Mammary epithelial cell (primary cell): ENCODE measurements at regions not wholly inside any gene's neighbourhood (a gene's known extent, or its start where the extent isn't known, plus 50 kb on each side); places are given as distances from the start of the nearest gene placed in this dataset.

ENCODE experiments used
- EZH2 ChIP-seq: IDR thresholded peaks from 2 replicates; pipeline ENCODE4 v1.6.1; 2012; ENCODE audit warnings: low read length, inconsistent platforms, borderline replicate concordance
- TF ChIP-seq, protein P1 (sequence below), 2 donors: IDR thresholded peaks in 1 of 2; conservative IDR thresholded peaks in 1 of 2; 2 replicates each; pipeline ENCODE4 v1.5.1; 2011 to 2012; ENCODE audit warnings: inconsistent platforms in 2 of 2, low read length in 2 of 2, mild to moderate bottlenecking in 2 of 2, control low read depth in 1 of 2, low read depth in 1 of 2; ENCODE audit not compliant: insufficient read depth in 1 of 2; ENCODE audit errors: extremely low read depth in 1 of 2

GRCh38 chr9:106451223-106451622, 411.7 kb upstream of the ZNF462 start:
- TF ChIP-seq, protein P1, sequence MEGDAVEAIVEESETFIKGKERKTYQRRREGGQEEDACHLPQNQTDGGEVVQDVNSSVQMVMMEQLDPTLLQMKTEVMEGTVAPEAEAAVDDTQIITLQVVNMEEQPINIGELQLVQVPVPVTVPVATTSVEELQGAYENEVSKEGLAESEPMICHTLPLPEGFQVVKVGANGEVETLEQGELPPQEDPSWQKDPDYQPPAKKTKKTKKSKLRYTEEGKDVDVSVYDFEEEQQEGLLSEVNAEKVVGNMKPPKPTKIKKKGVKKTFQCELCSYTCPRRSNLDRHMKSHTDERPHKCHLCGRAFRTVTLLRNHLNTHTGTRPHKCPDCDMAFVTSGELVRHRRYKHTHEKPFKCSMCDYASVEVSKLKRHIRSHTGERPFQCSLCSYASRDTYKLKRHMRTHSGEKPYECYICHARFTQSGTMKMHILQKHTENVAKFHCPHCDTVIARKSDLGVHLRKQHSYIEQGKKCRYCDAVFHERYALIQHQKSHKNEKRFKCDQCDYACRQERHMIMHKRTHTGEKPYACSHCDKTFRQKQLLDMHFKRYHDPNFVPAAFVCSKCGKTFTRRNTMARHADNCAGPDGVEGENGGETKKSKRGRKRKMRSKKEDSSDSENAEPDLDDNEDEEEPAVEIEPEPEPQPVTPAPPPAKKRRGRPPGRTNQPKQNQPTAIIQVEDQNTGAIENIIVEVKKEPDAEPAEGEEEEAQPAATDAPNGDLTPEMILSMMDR (conservative IDR thresholded peaks at IDR 0.05 in 1 of 2, IDR thresholded peaks at IDR 0.05 in 1 of 2; ENCODE audit: extremely low read depth in 1 of 2, insufficient read depth in 1 of 2, low read depth in 1 of 2, low read length in 2 of 2): no peak
- TF ChIP-seq EZH2: no peak
